PC-9 (cell line): ENCODE measurements at regions not wholly inside any gene's neighbourhood (a gene's known extent, or its start where the extent isn't known, plus 50 kb on each side); places are given as distances from the start of the nearest gene placed in this dataset.

Source experiments
- BruUV-seq: library from RNA; stranded (reverse); fragments of 400-500 nt; replicated peaks from 2 replicates; lab custom pipeline; 2021; lab: Mats Ljungman, UMichigan
- CTCF ChIA-PET: fragments of 300-600 bp; sonication (Branson Sonifier 250); formaldehyde crosslinking; loops from one replicate; lab custom pipeline; 2022; ENCODE audit warnings: antibody characterized with exemption; lab: Charles Lee
- POLR2A ChIA-PET: fragments of 300-600 bp; sonication (Branson Sonifier 250); formaldehyde crosslinking; loops from one replicate; lab custom pipeline; 2022; ENCODE audit warnings: antibody characterized with exemption; ENCODE audit not compliant: unreplicated experiment; lab: Charles Lee
- DNase-seq, 2 experiments: peaks; one replicate each; pipeline versions ENCODE4 v3.0.0 to v3.0.0-alpha.2; 2015 to 2022; ENCODE audit warnings: mixed read lengths in 1 of 2
- H2AFZ ChIP-seq: fragments of 200-600 bp; sonication (generic); 2 replicates; pipeline ENCODE4 v1.8.1; 2017; ENCODE audit warnings: antibody characterized with exemption
- H3F3A ChIP-seq: fragments of 200-600 bp; sonication (generic); 2 replicates; pipeline ENCODE4 v1.8.1; 2017; ENCODE audit warnings: antibody characterized with exemption, mild to moderate bottlenecking, low read depth; ENCODE audit not compliant: insufficient read depth
- H3K27ac ChIP-seq: fragments of 200-600 bp; sonication (generic); 2 replicates; pipeline ENCODE4 v1.6.1; 2016; ENCODE audit warnings: mixed run types
- H3K27me3 ChIP-seq: fragments of 200-600 bp; sonication (generic); 2 replicates; pipeline ENCODE4 v1.6.1; 2016; ENCODE audit warnings: low read depth, mixed run types; ENCODE audit not compliant: insufficient read depth
- H3K36me3 ChIP-seq: fragments of 200-600 bp; sonication (generic); 2 replicates; pipeline ENCODE4 v1.6.1; 2016; ENCODE audit warnings: low read depth, mixed run types
- H3K4me1 ChIP-seq: fragments of 200-600 bp; sonication (generic); replicated peaks from 2 replicates; pipeline ENCODE4 v1.6.1; 2016; ENCODE audit warnings: mixed run types; ENCODE audit not compliant: insufficient read depth
- H3K4me2 ChIP-seq: fragments of 200-600 bp; sonication (generic); 2 replicates; pipeline ENCODE4 v1.6.1; 2017; ENCODE audit warnings: mixed run types
- H3K4me3 ChIP-seq: fragments of 200-600 bp; sonication (generic); 2 replicates; pipeline ENCODE4 v1.6.1; 2016; ENCODE audit warnings: mixed run types
- H3K79me2 ChIP-seq: fragments of 200-600 bp; sonication (generic); 2 replicates; pipeline ENCODE4 v1.6.1; 2017; ENCODE audit warnings: low read depth, mixed run types
- H3K9me2 ChIP-seq: fragments of 200-600 bp; sonication (generic); 2 replicates; pipeline ENCODE4 v1.8.1; 2017; ENCODE audit warnings: mild to moderate bottlenecking; ENCODE audit not compliant: insufficient read depth
- H3K9me3 ChIP-seq: fragments of 200-600 bp; sonication (generic); 2 replicates; pipeline ENCODE4 v1.8.1; 2016; ENCODE audit warnings: low read depth; ENCODE audit not compliant: insufficient read depth
- H4K20me1 ChIP-seq: fragments of 200-600 bp; sonication (generic); 2 replicates; pipeline ENCODE4 v1.8.1; 2017; ENCODE audit not compliant: insufficient read depth
- CTCF ChIP-seq: fragments of 200-600 bp; sonication (generic); conservative IDR thresholded peaks from 2 replicates; pipeline ENCODE4 v1.6.1; 2017; ENCODE audit warnings: mixed run types, antibody characterized with exemption, mild to moderate bottlenecking, moderate library complexity
- EZH2 ChIP-seq: fragments of 200-600 bp; sonication (generic); IDR thresholded peaks from 2 replicates; pipeline ENCODE4 v1.8.0; 2017; ENCODE audit warnings: antibody characterized with exemption, low read depth
- intact Hi-C: fragments of 100-400 bp; cut with micrococcal nuclease; formaldehyde crosslinking; loops from one replicate; pipeline ENCODE4 v1.10.0; 2022; ENCODE audit not compliant: unreplicated experiment

- Histone ChIP-seq H3K27me3 (no peaks in the 10 kb centered on the region), H4K20me1 (no peaks in the 10 kb centered on the region), H3K4me1 (no peaks in the 10 kb centered on the region), H3K4me2 (no peak overlapping the region), H3K27ac (no peak overlapping the region), H3K9me2 (no peaks in the 10 kb centered on the region), H3K9me3 (no peaks in the 10 kb centered on the region), H3K4me3 (no peak overlapping the region), H3F3A (no peaks in the 10 kb centered on the region), H3K36me3 (no peaks in the 10 kb centered on the region), H2AFZ (no peak overlapping the region), H3K79me2 (no peaks in the 10 kb centered on the region)
- ChIA-PET POLR2A (no interaction called here), CTCF (no interaction called here)
- no peak for DNase-seq
- intact Hi-C loops, result no loop called here
- BruUV-seq, result no TSS peak
- no peak for TF ChIP-seq CTCF
- no peak for TF ChIP-seq EZH2
Measured at GRCh38 chr4:164614999-164615398, 138.9 kb upstream of the SMIM31 start.

DNA sequence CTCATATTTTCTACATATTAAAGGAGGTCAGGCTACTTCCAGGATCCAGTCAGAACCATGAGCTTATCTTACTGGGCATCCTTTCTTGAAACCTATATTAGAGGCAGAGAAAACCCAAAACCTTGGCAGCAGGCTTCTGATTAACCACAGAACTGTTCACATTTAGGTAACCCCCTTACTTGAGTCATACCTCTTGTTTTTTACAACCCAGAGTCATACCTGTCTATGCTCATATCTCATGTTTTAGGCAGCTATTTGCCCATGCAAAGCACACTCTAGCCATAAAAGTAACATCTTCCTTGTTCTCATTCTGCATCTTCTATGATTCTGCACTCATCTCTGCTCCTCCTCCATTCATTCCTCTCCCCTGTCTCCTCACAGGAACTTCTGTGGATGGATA, 138.0 kb upstream of the SMIM31 start:
- Histone ChIP-seq H3K79me2 (no peaks in the 10 kb centered on the region), H3F3A (no peaks in the 10 kb centered on the region), H3K4me1 (no peaks in the 10 kb centered on the region), H3K36me3 (no peaks in the 10 kb centered on the region), H3K27ac (no peak overlapping the region), H3K4me2 (no peak overlapping the region), H3K4me3 (no peak overlapping the region), H3K9me3 (no peaks in the 10 kb centered on the region), H3K9me2 (no peaks in the 10 kb centered on the region), H3K27me3 (no peaks in the 10 kb centered on the region), H4K20me1 (no peaks in the 10 kb centered on the region), H2AFZ (no peak overlapping the region)
- ChIA-PET CTCF (no interaction called here), POLR2A (no interaction called here)
- intact Hi-C loops, result no loop called here
- DNase-seq, result no peak
- no TSS peak for BruUV-seq
- TF ChIP-seq EZH2, result no peak
- TF ChIP-seq CTCF, result no peak

DNA sequence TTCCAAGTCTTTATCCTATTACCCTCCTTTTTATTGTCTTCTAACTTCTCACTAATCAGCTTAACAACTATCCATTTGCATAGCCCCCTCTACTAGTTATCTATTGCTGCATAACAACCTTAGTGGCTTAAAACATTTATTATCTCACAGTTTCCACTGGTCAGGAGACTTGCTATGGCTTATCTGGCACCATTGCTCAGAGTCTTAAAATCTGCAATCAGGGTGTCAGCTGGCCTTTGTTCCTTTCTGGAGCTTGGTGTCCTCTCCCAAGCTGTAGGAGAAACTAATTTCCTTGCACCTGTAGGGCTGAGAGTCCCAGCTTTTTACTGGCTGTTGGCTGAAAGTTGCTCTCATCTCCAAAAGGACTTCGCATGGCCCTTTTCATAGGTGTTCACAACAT, 137.0 kb upstream of the SMIM31 start:
- Histone ChIP-seq H3K9me3 (no peaks in the 10 kb centered on the region), H3F3A (no peaks in the 10 kb centered on the region), H3K4me3 (no peak overlapping the region), H3K4me2 (no peak overlapping the region), H3K79me2 (no peaks in the 10 kb centered on the region), H4K20me1 (no peaks in the 10 kb centered on the region), H2AFZ (no peak overlapping the region), H3K9me2 (no peaks in the 10 kb centered on the region), H3K4me1 (no peaks in the 10 kb centered on the region), H3K27ac (no peak overlapping the region), H3K27me3 (no peaks in the 10 kb centered on the region), H3K36me3 (no peaks in the 10 kb centered on the region)
- DNase-seq, result no peak
- no peak for TF ChIP-seq EZH2
- no peak for TF ChIP-seq CTCF
- intact Hi-C loops, result no loop called here
- BruUV-seq, result no TSS peak
- POLR2A ChIA-PET, result no interaction called here
- CTCF ChIA-PET, result no interaction called here
